ENCODE measurements at regions not wholly inside any gene's neighbourhood (a gene's known extent, or its start where the extent isn't known, plus 50 kb on each side); places are given as distances from the start of the nearest gene placed in this dataset.

DNA sequence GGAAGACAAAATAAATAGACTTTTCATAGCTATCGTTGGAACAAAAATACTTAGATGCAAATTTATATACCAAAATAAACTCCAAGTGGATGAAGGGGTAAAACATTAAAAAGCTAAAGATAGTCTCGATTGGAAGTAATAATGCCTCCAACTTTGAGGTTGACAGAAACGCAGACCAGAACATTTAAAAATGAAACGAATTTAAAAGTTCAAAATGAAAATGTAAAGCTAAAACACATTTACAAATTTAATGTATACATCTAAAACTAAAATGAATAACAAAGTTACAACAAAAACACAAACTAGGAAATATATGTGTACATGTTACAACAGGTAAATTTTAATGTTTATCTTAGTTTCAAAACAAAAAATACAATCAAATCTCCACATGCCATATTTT is 107.5 kb upstream of the AKR1E2 start:
- DNase-seq: no peak
- Histone ChIP-seq H3K9me3 (no peaks in the 10 kb centered on the region), H3K4me1 (no peaks in the 10 kb centered on the region), H3K27ac (no peak overlapping the region), H3K36me3 (no peaks in the 10 kb centered on the region), H3K4me3 (replicated peaks in 1 of 3) (no peak overlapping the region), H3K27me3 (no peaks in the 10 kb centered on the region)
- intact Hi-C loops (cut with DNase I): no loop called here
- TF ChIP-seq POLR2A (IDR thresholded peaks at IDR 0.05) (no peak), CTCF (IDR thresholded peaks at IDR 0.05) (no peak)
- 88% methylated on average over 4 of the region's 4 CpGs for WGBS, 2 donors

- 85 to 89% methylated on average over 1 of the region's 1 CpG for WGBS, 2 donors
- intact Hi-C loops (cut with DNase I): no loop called here
- H3K9me3 ChIP-seq: no peaks in the 10 kb centered on the region
- H3K27me3 ChIP-seq: no peaks in the 10 kb centered on the region
- DNase-seq: no peak
- H3K4me1 ChIP-seq: no peaks in the 10 kb centered on the region
- H3K36me3 ChIP-seq: no peaks in the 10 kb centered on the region
- TF ChIP-seq POLR2A (IDR thresholded peaks at IDR 0.05) (no peak), CTCF (IDR thresholded peaks at IDR 0.05) (no peak)
- no peak overlapping the region for H3K4me3 ChIP-seq (replicated peaks in 1 of 3)
- H3K27ac ChIP-seq: no peak overlapping the region
Measured at GRCh38 chr10:4717670-4718069, 108.3 kb upstream of the AKR1E2 start.

- no peaks in the 10 kb centered on the region for H3K36me3 ChIP-seq
- no peak for DNase-seq
- 54 to 58% methylated on average over 3 of the region's 3 CpGs for WGBS, 2 donors
- no peak overlapping the region for H3K4me3 ChIP-seq (replicated peaks in 1 of 3)
- TF ChIP-seq CTCF (IDR thresholded peaks at IDR 0.05) (no peak), POLR2A (IDR thresholded peaks at IDR 0.05) (no peak)
- no peak overlapping the region for H3K27ac ChIP-seq
- intact Hi-C loops (cut with DNase I): no loop called here
- H3K27me3 ChIP-seq: no peaks in the 10 kb centered on the region
- H3K4me1 ChIP-seq: no peaks in the 10 kb centered on the region
- H3K9me3 ChIP-seq: no peaks in the 10 kb centered on the region
Measured at GRCh38 chr10:4710858-4711257, 115.1 kb upstream of the AKR1E2 start.

- H3K4me1 ChIP-seq: no peaks in the 10 kb centered on the region
- no peak overlapping the region for H3K4me3 ChIP-seq (replicated peaks in 1 of 3)
- DNase-seq: no peak
- intact Hi-C loops (cut with DNase I): no loop called here
- no peak overlapping the region for H3K27ac ChIP-seq
- 39 to 46% methylated on average over 6 of the region's 6 CpGs for WGBS, 2 donors
- no peaks in the 10 kb centered on the region for H3K9me3 ChIP-seq
- TF ChIP-seq POLR2A (IDR thresholded peaks at IDR 0.05) (no peak), CTCF (IDR thresholded peaks at IDR 0.05) (no peak)
- no peaks in the 10 kb centered on the region for H3K36me3 ChIP-seq
- H3K27me3 ChIP-seq: no peaks in the 10 kb centered on the region
Measured at GRCh38 chr10:4708123-4708759, 117.8 kb upstream of the AKR1E2 start.

DNA sequence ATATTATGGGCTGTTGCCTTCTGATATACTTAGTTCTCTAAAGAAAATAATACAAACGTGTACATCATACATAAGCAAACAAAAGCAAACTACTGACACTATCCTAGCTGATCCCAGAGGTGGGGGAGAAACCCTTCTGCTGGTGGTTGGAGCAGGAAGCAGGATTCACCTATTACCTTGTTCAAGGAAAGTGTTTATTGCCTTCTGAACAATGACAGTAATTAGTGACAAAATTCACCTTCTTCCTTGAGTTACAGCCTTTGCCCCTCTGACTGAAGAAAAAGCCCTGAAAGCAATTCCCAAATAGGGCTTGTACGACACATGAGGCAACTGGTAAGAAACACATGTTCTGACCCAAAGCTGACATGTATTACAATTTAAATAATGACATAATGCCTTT is 118.8 kb upstream of the AKR1E2 start:
- intact Hi-C loops (cut with DNase I): no loop called here
- 78 to 79% methylated on average over 2 of the region's 2 CpGs for WGBS, 2 donors
- H3K4me1 ChIP-seq: no peaks in the 10 kb centered on the region
- H3K36me3 ChIP-seq: no peaks in the 10 kb centered on the region
- H3K4me3 ChIP-seq (replicated peaks in 1 of 3): no peak overlapping the region
- no peak for DNase-seq
- no peak overlapping the region for H3K27ac ChIP-seq
- no peak for TF ChIP-seq CTCF (IDR thresholded peaks at IDR 0.05)
- TF ChIP-seq POLR2A (IDR thresholded peaks at IDR 0.05): no peak
- H3K9me3 ChIP-seq: no peaks in the 10 kb centered on the region
- no peaks in the 10 kb centered on the region for H3K27me3 ChIP-seq

All from thyroid gland (tissue), 4 donors.